Thyroid gland (tissue), 4 donors: ENCODE measurements at regions not wholly inside any gene's neighbourhood (a gene's known extent, or its start where the extent isn't known, plus 50 kb on each side); places are given as distances from the start of the nearest gene placed in this dataset.

Experiments
- CTCF ChIP-seq, 6 experiments: fragments of 200-600 bp in 3 of 6; fragments of 450-650 bp in 3 of 6; sonication (generic) in 3 of 6; IDR thresholded peaks; one replicate each; pipeline ENCODE4 v1.5.1; 2016 to 2019; ENCODE audit warnings: antibody characterized with exemption in 6 of 6, mild to moderate bottlenecking in 2 of 6, inconsistent platforms in 1 of 6, moderate library complexity in 1 of 6
- POLR2A ChIP-seq, 2 donors: fragments of 450-650 bp; IDR thresholded peaks; one replicate each; pipeline ENCODE4 v1.6.1; 2017; ENCODE audit warnings: antibody characterized with exemption in 2 of 2, mild to moderate bottlenecking in 2 of 2, moderate library complexity in 1 of 2

GRCh38 chr7:112619343-112619742, 138.6 kb downstream of the LSMEM1 start:
- TF ChIP-seq CTCF (IDR thresholded peaks at IDR 0.05) = no peak
- TF ChIP-seq POLR2A (IDR thresholded peaks at IDR 0.05) = no peak
